ENCODE measurements at regions not wholly inside any gene's neighbourhood (a gene's known extent, or its start where the extent isn't known, plus 50 kb on each side); places are given as distances from the start of the nearest gene placed in this dataset.

GRCh38 chr10:109474261-109474660 is 449.1 kb downstream of the XPNPEP1 start:
- intact Hi-C loops (cut with micrococcal nuclease), result no loop called here
- Mint-ChIP-seq H3K4me1 (no peaks in the 10 kb centered on the region), H3K27ac (no peak overlapping the region), H3K4me3 (no peak overlapping the region), H3K36me3 (ENCODE audit: low read depth) (no peaks in the 10 kb centered on the region), H3K27me3 (no peaks in the 10 kb centered on the region), H3K9me3 (no peaks in the 10 kb centered on the region)
- no peak for DNase-seq

- H3K4me1 Mint-ChIP-seq, result no peaks in the 10 kb centered on the region
- DNase-seq, result no peak
- H3K27ac Mint-ChIP-seq, result no peak overlapping the region
- H3K9me3 Mint-ChIP-seq, result no peaks in the 10 kb centered on the region
- H3K27me3 Mint-ChIP-seq, result no peaks in the 10 kb centered on the region
- no peak overlapping the region for H3K4me3 Mint-ChIP-seq
- intact Hi-C loops (cut with micrococcal nuclease), result no loop called here
- no peaks in the 10 kb centered on the region for H3K36me3 Mint-ChIP-seq (ENCODE audit: low read depth)
These were observed 455.8 kb downstream of the XPNPEP1 start for GRCh38 chr10:109467551-109467950.

GRCh38 chr10:109464949-109465348 is 458.4 kb downstream of the XPNPEP1 start:
- Mint-ChIP-seq H3K36me3 (ENCODE audit: low read depth) (no peaks in the 10 kb centered on the region), H3K9me3 (no peaks in the 10 kb centered on the region), H3K27ac (no peak overlapping the region), H3K4me3 (no peak overlapping the region), H3K4me1 (no peaks in the 10 kb centered on the region), H3K27me3 (no peaks in the 10 kb centered on the region)
- intact Hi-C loops (cut with micrococcal nuclease), result no loop called here
- DNase-seq, result no peak

- peaks cover 24% of the 10 kb centered on the region for H3K27me3 Mint-ChIP-seq
- no peaks in the 10 kb centered on the region for H3K9me3 Mint-ChIP-seq
- no peaks in the 10 kb centered on the region for H3K4me1 Mint-ChIP-seq
- DNase-seq, result no peak
- intact Hi-C loops (cut with micrococcal nuclease), result no loop called here
- no peak overlapping the region for H3K4me3 Mint-ChIP-seq
- H3K27ac Mint-ChIP-seq, result no peak overlapping the region
- H3K36me3 Mint-ChIP-seq (ENCODE audit: low read depth), result no peaks in the 10 kb centered on the region
These were observed 466.0 kb downstream of the XPNPEP1 start for GRCh38 chr10:109457302-109457638.

GRCh38 chr10:109456566-109457301 is 466.6 kb downstream of the XPNPEP1 start:
- H3K4me3 Mint-ChIP-seq, result no peak overlapping the region
- DNase-seq, result no peak
- H3K27ac Mint-ChIP-seq, result no peak overlapping the region
- peaks cover 24% of the 10 kb centered on the region for H3K27me3 Mint-ChIP-seq
- no peaks in the 10 kb centered on the region for H3K4me1 Mint-ChIP-seq
- H3K9me3 Mint-ChIP-seq, result no peaks in the 10 kb centered on the region
- intact Hi-C loops (cut with micrococcal nuclease), result no loop called here
- H3K36me3 Mint-ChIP-seq (ENCODE audit: low read depth), result no peaks in the 10 kb centered on the region

GRCh38 chr10:109454691-109455090 is 468.6 kb downstream of the XPNPEP1 start:
- intact Hi-C loops (cut with micrococcal nuclease), result no loop called here
- Mint-ChIP-seq H3K27me3 (peaks cover 24% of the 10 kb centered on the region), H3K4me3 (no peak overlapping the region), H3K9me3 (no peaks in the 10 kb centered on the region), H3K27ac (no peak overlapping the region), H3K36me3 (ENCODE audit: low read depth) (no peaks in the 10 kb centered on the region), H3K4me1 (no peaks in the 10 kb centered on the region)
- no peak for DNase-seq

GRCh38 chr10:109451879-109452278 is 471.4 kb downstream of the XPNPEP1 start:
- Mint-ChIP-seq H3K4me1 (no peaks in the 10 kb centered on the region), H3K9me3 (no peaks in the 10 kb centered on the region), H3K27ac (no peak overlapping the region), H3K4me3 (no peak overlapping the region), H3K27me3 (peaks cover 10% of the 10 kb centered on the region), H3K36me3 (ENCODE audit: low read depth) (no peaks in the 10 kb centered on the region)
- intact Hi-C loops (cut with micrococcal nuclease), result no loop called here
- DNase-seq, result no peak

GRCh38 chr10:109450702-109451101 is 472.6 kb downstream of the XPNPEP1 start:
- Mint-ChIP-seq H3K4me1 (no peaks in the 10 kb centered on the region), H3K4me3 (no peak overlapping the region), H3K9me3 (no peaks in the 10 kb centered on the region), H3K36me3 (ENCODE audit: low read depth) (no peaks in the 10 kb centered on the region), H3K27ac (no peak overlapping the region), H3K27me3 (peaks cover 3% of the 10 kb centered on the region)
- no peak for DNase-seq
- intact Hi-C loops (cut with micrococcal nuclease), result no loop called here

- H3K27ac Mint-ChIP-seq, result no peak overlapping the region
- no peaks in the 10 kb centered on the region for H3K4me1 Mint-ChIP-seq
- intact Hi-C loops (cut with micrococcal nuclease), result no loop called here
- DNase-seq, result no peak
- no peak overlapping the region for H3K4me3 Mint-ChIP-seq
- no peaks in the 10 kb centered on the region for H3K36me3 Mint-ChIP-seq (ENCODE audit: low read depth)
- no peaks in the 10 kb centered on the region for H3K27me3 Mint-ChIP-seq
- H3K9me3 Mint-ChIP-seq, result no peaks in the 10 kb centered on the region
These were observed 489.9 kb downstream of the XPNPEP1 start for GRCh38 chr10:109433434-109433833.

- DNase-seq, result no peak
- intact Hi-C loops (cut with micrococcal nuclease), result no loop called here
- no peaks in the 10 kb centered on the region for H3K36me3 Mint-ChIP-seq (ENCODE audit: low read depth)
- no peaks in the 10 kb centered on the region for H3K27me3 Mint-ChIP-seq
- no peak overlapping the region for H3K4me3 Mint-ChIP-seq
- H3K9me3 Mint-ChIP-seq, result no peaks in the 10 kb centered on the region
- H3K4me1 Mint-ChIP-seq, result no peaks in the 10 kb centered on the region
- no peak overlapping the region for H3K27ac Mint-ChIP-seq
These were observed 491.0 kb downstream of the XPNPEP1 start for GRCh38 chr10:109432281-109432680.

GRCh38 chr10:109430799-109431198 is 492.5 kb downstream of the XPNPEP1 start:
- no peaks in the 10 kb centered on the region for H3K27me3 Mint-ChIP-seq
- no peaks in the 10 kb centered on the region for H3K9me3 Mint-ChIP-seq
- no peak overlapping the region for H3K4me3 Mint-ChIP-seq
- intact Hi-C loops (cut with micrococcal nuclease), result no loop called here
- H3K36me3 Mint-ChIP-seq (ENCODE audit: low read depth), result no peaks in the 10 kb centered on the region
- no peaks in the 10 kb centered on the region for H3K4me1 Mint-ChIP-seq
- no peak overlapping the region for H3K27ac Mint-ChIP-seq
- DNase-seq, result no peak

GRCh38 chr10:109430043-109430760 is 493.1 kb downstream of the XPNPEP1 start:
- no peak for DNase-seq
- Mint-ChIP-seq H3K27ac (no peak overlapping the region), H3K36me3 (ENCODE audit: low read depth) (no peaks in the 10 kb centered on the region), H3K4me1 (no peaks in the 10 kb centered on the region), H3K27me3 (no peaks in the 10 kb centered on the region), H3K4me3 (no peak overlapping the region), H3K9me3 (no peaks in the 10 kb centered on the region)
- intact Hi-C loops (cut with micrococcal nuclease), result no loop called here

GRCh38 chr10:109428775-109429491 is 494.4 kb downstream of the XPNPEP1 start:
- H3K4me3 Mint-ChIP-seq, result no peak overlapping the region

GRCh38 chr10:109427411-109427810 is 495.9 kb downstream of the XPNPEP1 start:
- no peak overlapping the region for H3K4me3 Mint-ChIP-seq
- intact Hi-C loops (cut with micrococcal nuclease), result no loop called here
- no peaks in the 10 kb centered on the region for H3K36me3 Mint-ChIP-seq (ENCODE audit: low read depth)
- no peaks in the 10 kb centered on the region for H3K4me1 Mint-ChIP-seq
- H3K9me3 Mint-ChIP-seq, result no peaks in the 10 kb centered on the region
- H3K27me3 Mint-ChIP-seq, result no peaks in the 10 kb centered on the region
- no peak overlapping the region for H3K27ac Mint-ChIP-seq
- no peak for DNase-seq

More at GRCh38 chr10:109428775-109429491, 494.4 kb downstream of the XPNPEP1 start:
- intact Hi-C loops (cut with micrococcal nuclease), result no loop called here
- H3K27ac Mint-ChIP-seq, result no peak overlapping the region
- H3K9me3 Mint-ChIP-seq, result no peaks in the 10 kb centered on the region
- DNase-seq, result no peak
- H3K4me1 Mint-ChIP-seq, result no peaks in the 10 kb centered on the region
- no peaks in the 10 kb centered on the region for H3K27me3 Mint-ChIP-seq
- H3K36me3 Mint-ChIP-seq (ENCODE audit: low read depth), result no peaks in the 10 kb centered on the region

Data from activated CD4-positive, alpha-beta T cell treated with anti-CD3 and anti-CD28 coated beads, Interleukin-2, amount 10 ng/mL, durations not matched to agents 24 days and 14 days (primary cell).